SU-DHL-6 (cell line): ENCODE measurements at regions not wholly inside any gene's neighbourhood (a gene's known extent, or its start where the extent isn't known, plus 50 kb on each side); places are given as distances from the start of the nearest gene placed in this dataset.
"Not testable (repeated sequence)": the region's sequence is repeated elsewhere in the genome, so short reads cannot be mapped to it uniquely, and the experiment has no call there.

ENCODE experiments used
- H2AFZ ChIP-seq: fragments of 200-600 bp; sonication (generic); 2 replicates; pipeline ENCODE4 v1.6.1; 2014; ENCODE audit warnings: low read depth, mild to moderate bottlenecking, moderate library complexity, mixed read lengths, antibody characterized with exemption, low read length; ENCODE audit not compliant: severe bottlenecking
- H3F3A ChIP-seq: fragments of 200-600 bp; shearing (Covaris generic); 2 replicates; pipeline ENCODE4 v1.6.0; 2016; ENCODE audit warnings: antibody characterized with exemption, mild to moderate bottlenecking; ENCODE audit not compliant: insufficient read depth
- H3K27ac ChIP-seq: fragments of 200-600 bp; sonication (generic); 2 replicates; pipeline ENCODE4 v1.5.1; 2016; ENCODE audit warnings: low read depth, mild to moderate bottlenecking, low read length, moderate library complexity, mixed read lengths
- H3K27me3 ChIP-seq: fragments of 200-600 bp; sonication (generic), shearing (Covaris generic); 2 replicates; pipeline ENCODE4 v1.6.0; 2014; ENCODE audit warnings: mild to moderate bottlenecking, low read length
- H3K36me3 ChIP-seq: fragments of 200-600 bp; sonication (generic); 2 replicates; pipeline ENCODE4 v1.6.1; 2014; ENCODE audit warnings: mild to moderate bottlenecking, low read length, mixed read lengths
- H3K4me2 ChIP-seq: fragments of 300-600, 200-600 bp; shearing (Covaris generic), sonication (generic); 2 replicates; pipeline ENCODE4 v1.6.0; 2014; ENCODE audit warnings: low read length, low read depth, mild to moderate bottlenecking; ENCODE audit not compliant: poor library complexity, severe bottlenecking
- H3K4me3 ChIP-seq: fragments of 200-600 bp; sonication (generic); 2 replicates; pipeline ENCODE4 v1.5.1; 2014; ENCODE audit warnings: antibody characterized with exemption, low read length, mild to moderate bottlenecking, mixed read lengths; ENCODE audit not compliant: insufficient read depth, poor library complexity, severe bottlenecking
- H3K79me2 ChIP-seq: fragments of 200-600 bp; sonication (generic); 2 replicates; pipeline ENCODE4 v1.6.1; 2014; ENCODE audit warnings: mild to moderate bottlenecking, low read length, moderate library complexity; ENCODE audit not compliant: insufficient read depth
- H3K9ac ChIP-seq: fragments of 200-600 bp; sonication (generic); 2 replicates; pipeline ENCODE4 v1.7.0; 2014; ENCODE audit warnings: mild to moderate bottlenecking, low read length
- H3K9me2 ChIP-seq: fragments of 200-600 bp; sonication (generic); replicated peaks from 2 replicates; pipeline ENCODE4 v1.6.1; 2014; ENCODE audit warnings: low read length; ENCODE audit not compliant: insufficient read depth
- H3K9me3 ChIP-seq: fragments of 200-600 bp; sonication (generic); 2 replicates; pipeline ENCODE4 v1.6.1; 2014; ENCODE audit warnings: low read length, mixed read lengths; ENCODE audit not compliant: insufficient read depth
- H4K20me1 ChIP-seq: fragments of 200-600 bp; sonication (generic); 2 replicates; pipeline ENCODE4 v1.6.1; 2014; ENCODE audit warnings: low read depth, mild to moderate bottlenecking, antibody characterized with exemption, low read length, moderate library complexity, mixed read lengths
- EZH2phosphoT487 ChIP-seq: fragments of 200-600 bp; sonication (generic), shearing (Covaris generic); conservative IDR thresholded peaks from 2 replicates; pipeline ENCODE4 v1.6.1; 2018; ENCODE audit warnings: mild to moderate bottlenecking, antibody characterized with exemption, low read length, moderate library complexity, mixed read lengths
- TF ChIP-seq, protein P1 (sequence below): fragments of 200-600 bp; sonication (generic); IDR thresholded peaks from one replicate; pipeline ENCODE4 v1.5.1; 2017; ENCODE audit warnings: antibody characterized with exemption, mild to moderate bottlenecking, low read length, moderate library complexity; ENCODE audit not compliant: insufficient read depth, poor library complexity, severe bottlenecking

- no peak for TF ChIP-seq EZH2phosphoT487
- TF ChIP-seq, protein P1, sequence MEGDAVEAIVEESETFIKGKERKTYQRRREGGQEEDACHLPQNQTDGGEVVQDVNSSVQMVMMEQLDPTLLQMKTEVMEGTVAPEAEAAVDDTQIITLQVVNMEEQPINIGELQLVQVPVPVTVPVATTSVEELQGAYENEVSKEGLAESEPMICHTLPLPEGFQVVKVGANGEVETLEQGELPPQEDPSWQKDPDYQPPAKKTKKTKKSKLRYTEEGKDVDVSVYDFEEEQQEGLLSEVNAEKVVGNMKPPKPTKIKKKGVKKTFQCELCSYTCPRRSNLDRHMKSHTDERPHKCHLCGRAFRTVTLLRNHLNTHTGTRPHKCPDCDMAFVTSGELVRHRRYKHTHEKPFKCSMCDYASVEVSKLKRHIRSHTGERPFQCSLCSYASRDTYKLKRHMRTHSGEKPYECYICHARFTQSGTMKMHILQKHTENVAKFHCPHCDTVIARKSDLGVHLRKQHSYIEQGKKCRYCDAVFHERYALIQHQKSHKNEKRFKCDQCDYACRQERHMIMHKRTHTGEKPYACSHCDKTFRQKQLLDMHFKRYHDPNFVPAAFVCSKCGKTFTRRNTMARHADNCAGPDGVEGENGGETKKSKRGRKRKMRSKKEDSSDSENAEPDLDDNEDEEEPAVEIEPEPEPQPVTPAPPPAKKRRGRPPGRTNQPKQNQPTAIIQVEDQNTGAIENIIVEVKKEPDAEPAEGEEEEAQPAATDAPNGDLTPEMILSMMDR, result no peak
- H3K27ac ChIP-seq, result no peak overlapping the region
- no peaks in the 10 kb centered on the region for H3K9me2 ChIP-seq
- H3K79me2 ChIP-seq, result no peaks in the 10 kb centered on the region
- H2AFZ ChIP-seq, result no peak overlapping the region
- no peak overlapping the region for H3K4me2 ChIP-seq
- no peaks in the 10 kb centered on the region for H3K36me3 ChIP-seq
- no peaks in the 10 kb centered on the region for H3K9me3 ChIP-seq
- H3K4me3 ChIP-seq, result no peak overlapping the region
- H3K27me3 ChIP-seq, result no peaks in the 10 kb centered on the region
- H3K9ac ChIP-seq, result no peak overlapping the region
- H4K20me1 ChIP-seq, result no peaks in the 10 kb centered on the region
- no peaks in the 10 kb centered on the region for H3F3A ChIP-seq
Measured at GRCh38 chr7:81478664-81479063, 291.2 kb downstream of the HGF start.

- not testable (repeated sequence) for H3K9ac ChIP-seq, H3K9me2 ChIP-seq, H3F3A ChIP-seq, H3K36me3 ChIP-seq, H3K9me3 ChIP-seq, H4K20me1 ChIP-seq, H3K27ac ChIP-seq, H2AFZ ChIP-seq, H3K4me2 ChIP-seq, H3K79me2 ChIP-seq, H3K4me3 ChIP-seq, H3K27me3 ChIP-seq
Measured at GRCh38 chr7:81478201-81478600, 291.6 kb downstream of the HGF start.

- Histone ChIP-seq H3K9ac (no peak overlapping the region), H3K4me2 (no peak overlapping the region), H3K9me2 (no peaks in the 10 kb centered on the region), H3K9me3 (no peaks in the 10 kb centered on the region), H3K36me3 (no peaks in the 10 kb centered on the region), H2AFZ (no peak overlapping the region), H3K79me2 (no peaks in the 10 kb centered on the region), H3K27ac (no peak overlapping the region), H4K20me1 (no peaks in the 10 kb centered on the region), H3K4me3 (no peak overlapping the region), H3F3A (no peaks in the 10 kb centered on the region), H3K27me3 (no peaks in the 10 kb centered on the region)
- TF ChIP-seq, protein P1, result no peak
- no peak for TF ChIP-seq EZH2phosphoT487
Measured at GRCh38 chr7:81473236-81473635, 296.6 kb downstream of the HGF start.

GRCh38 chr7:81470724-81471379 is 299.0 kb downstream of the HGF start:
- Histone ChIP-seq H4K20me1 (no peaks in the 10 kb centered on the region), H3K79me2 (no peaks in the 10 kb centered on the region), H3K9me2 (no peaks in the 10 kb centered on the region), H3K4me3 (no peak overlapping the region), H3K36me3 (no peaks in the 10 kb centered on the region), H3K9ac (no peak overlapping the region), H3K9me3 (no peaks in the 10 kb centered on the region), H3F3A (no peaks in the 10 kb centered on the region), H3K27me3 (no peaks in the 10 kb centered on the region), H2AFZ (no peak overlapping the region), H3K4me2 (no peak overlapping the region), H3K27ac (no peak overlapping the region)
- TF ChIP-seq, protein P1, result no peak
- no peak for TF ChIP-seq EZH2phosphoT487
